Stimulated activated naive CD8-positive, alpha-beta T cell treated with anti-CD3 and anti-CD28 coated beads, Interleukin-15, Interleukin-2, amounts not matched to agents 100 U/mL and 50 U/mL, for 24 hours (primary cell): ENCODE measurements at regions not wholly inside any gene's neighbourhood (a gene's known extent, or its start where the extent isn't known, plus 50 kb on each side); places are given as distances from the start of the nearest gene placed in this dataset.

Experiments used
- ATAC-seq: fragments of 150-1000 bp; cut with Tn5 transposase; one replicate; pipeline ENCODE4 v1.10.0; 2021
- DNase-seq: peaks from one replicate; pipeline ENCODE4 v3.0.0; 2021

DNA sequence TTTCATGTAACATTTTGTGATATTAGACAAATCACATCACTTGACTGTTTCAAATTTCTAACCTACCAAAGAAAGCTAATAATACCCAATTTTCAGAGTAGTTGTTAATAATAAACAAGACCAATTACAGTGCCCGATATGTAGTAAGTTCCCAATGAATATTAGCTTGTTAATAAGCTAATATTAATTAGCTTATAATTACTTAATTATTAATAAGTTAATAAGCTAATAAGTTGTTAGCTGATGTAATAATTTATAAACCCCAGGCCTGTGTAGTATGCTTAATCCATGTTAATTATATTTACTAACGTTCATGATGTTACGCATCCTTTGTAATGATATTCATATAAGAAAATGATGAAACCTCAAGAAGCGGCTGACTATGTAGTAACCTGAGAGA, 643.8 kb upstream of the KIRREL3 start:
- no peak for ATAC-seq
- DNase-seq, result no peak

DNA sequence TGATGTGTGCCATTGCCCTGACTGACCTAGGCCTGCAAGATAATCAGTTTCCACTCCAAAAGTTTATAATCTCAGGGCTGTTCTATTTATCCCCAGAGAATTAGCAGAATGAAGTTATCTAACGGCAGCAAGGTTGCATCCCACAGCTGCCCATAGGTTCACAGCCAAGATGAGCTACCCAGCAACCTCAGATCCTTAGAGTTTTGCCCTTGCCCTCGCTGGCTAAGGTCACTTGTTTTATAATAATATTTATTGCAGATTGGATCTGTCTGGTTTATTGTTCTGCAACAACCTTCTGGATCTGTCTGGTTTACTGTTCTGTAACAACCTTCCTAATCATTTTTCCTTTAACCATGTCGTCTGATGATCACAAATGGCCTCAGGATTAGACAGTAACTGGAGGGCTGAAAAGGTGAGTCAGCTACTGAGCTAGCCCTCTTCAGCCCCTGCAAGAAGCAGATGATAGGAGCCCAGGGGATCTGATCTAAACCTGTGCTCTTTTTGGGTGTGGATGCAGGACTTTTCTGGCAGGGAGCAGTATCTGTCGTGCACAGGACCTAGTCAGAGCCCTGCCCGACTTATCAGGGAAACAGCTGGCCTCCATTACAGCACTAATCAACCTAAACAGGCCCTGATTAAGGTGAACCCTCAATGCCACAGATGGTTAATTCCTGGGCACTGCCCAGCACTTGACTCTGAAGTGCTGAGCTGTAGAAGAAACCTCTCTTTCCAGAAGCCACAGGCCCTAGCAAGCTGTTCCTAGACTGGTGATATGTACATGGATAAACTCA, 642.9 kb upstream of the KIRREL3 start:
- ATAC-seq (no peak), DNase-seq (no peak)

DNA sequence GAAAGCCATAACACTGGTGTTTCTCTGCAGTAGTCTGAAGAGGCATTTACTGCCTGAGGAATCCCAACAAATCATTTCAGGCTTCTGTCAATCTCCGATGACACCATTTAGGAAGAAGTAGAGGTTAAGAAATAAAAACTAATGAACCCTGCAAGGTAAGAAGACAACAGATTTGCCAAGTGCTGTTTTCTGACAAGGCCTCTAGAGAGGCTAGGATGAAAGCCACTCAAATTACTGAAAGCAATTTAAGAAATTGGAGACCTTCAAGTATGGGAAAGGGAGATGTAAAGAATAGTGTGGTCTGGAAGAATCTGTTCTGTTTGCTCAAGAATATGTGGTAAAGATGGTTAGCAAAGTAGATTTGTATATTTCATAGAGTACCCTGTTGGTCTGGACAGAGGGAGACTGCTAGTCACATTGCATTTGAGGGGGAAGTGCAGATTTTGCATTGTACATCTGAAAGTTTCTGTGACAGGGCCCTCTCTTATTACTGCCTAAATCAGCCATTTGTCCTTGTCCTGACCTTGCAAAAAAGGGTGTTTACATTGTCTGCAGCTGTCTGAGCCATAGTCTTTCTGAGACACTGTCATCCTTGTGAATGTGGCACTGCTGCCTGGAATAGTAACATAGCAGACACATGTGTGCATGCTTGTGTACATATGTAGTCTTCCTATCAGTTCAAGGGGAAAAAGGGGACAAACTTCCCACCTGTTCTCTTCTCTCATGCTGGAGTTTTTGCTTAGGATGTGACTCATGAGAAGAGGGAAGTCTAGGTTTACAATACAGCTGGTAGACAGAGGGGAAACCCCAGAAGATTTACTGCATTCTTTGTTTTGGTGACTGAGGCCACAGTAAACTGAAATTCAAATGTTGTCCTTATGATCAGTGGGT, 640.2 kb upstream of the KIRREL3 start:
- no peak for DNase-seq
- ATAC-seq, result no peak

DNA sequence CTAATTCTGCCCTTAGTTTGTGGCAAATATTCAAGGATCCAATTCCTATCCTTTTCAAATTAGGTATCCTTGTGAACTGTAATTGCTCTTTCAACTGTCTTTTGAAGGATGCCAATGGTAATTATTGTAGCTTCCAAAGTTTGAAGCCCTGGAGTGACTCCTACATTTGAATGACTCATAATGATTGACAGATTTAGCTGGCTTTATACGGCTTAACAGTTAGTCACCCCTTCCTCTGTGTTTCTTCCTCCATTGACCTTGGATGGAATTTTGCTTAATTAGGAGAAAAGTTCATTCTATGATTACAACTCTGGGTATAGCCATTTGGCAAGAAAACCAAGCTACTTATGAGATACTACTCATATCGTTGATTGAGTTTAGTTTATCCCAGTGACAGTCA, 639.3 kb upstream of the KIRREL3 start:
- DNase-seq (no peak), ATAC-seq (no peak)

DNA sequence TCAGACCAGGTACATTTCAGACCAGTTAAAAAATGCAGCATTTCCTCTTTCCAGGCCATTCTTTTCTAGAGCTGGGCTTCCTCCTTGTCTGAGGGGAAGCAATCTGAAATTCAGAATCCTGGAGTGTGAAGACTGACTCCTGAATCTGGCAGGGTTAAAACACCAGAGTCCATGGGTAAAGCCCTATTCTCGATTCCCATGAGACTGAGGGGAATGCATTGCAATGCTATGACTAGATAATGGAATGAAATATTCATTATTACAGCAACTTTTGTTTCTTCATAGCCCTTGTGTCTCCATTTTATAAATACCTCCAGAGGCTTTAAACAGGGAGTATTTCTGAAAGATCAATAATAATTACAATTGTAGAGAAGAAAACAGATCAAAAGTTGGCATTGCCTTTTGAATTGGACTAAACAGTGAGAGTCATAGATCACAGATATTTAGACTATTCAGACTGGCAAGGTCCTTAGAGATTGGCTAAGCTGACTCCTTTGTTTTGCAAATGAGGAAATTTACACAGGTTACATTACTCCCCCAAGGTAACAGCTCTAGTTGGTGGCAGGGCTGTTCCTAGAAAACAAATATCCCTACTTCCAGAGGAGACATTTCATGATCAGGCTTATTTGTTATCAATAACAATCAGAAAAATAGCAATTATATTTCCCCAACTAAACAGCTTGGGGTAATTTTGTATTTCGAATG, 632.6 kb upstream of the KIRREL3 start:
- ATAC-seq, result no peak
- no peak for DNase-seq

DNA sequence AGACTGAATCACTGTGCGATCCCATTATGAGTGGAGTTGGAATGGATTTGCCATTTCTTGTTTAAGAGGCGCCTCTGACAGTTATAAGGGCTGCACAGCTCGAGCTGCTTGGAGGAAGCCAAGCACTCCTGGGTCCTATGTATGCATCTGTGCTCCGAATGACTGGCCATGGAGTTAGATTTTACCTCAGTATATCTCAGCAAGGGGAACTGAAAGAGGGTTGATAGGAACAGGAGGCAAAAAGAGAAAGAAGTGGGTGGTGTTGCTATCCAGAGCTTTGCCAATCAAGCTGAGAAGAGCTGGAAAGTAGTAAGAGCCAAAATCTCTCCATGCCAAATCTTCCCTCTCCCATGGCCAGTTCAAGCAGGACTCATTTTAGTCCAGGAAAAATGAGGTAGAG, 632.0 kb upstream of the KIRREL3 start:
- ATAC-seq (no peak), DNase-seq (no peak)

DNA sequence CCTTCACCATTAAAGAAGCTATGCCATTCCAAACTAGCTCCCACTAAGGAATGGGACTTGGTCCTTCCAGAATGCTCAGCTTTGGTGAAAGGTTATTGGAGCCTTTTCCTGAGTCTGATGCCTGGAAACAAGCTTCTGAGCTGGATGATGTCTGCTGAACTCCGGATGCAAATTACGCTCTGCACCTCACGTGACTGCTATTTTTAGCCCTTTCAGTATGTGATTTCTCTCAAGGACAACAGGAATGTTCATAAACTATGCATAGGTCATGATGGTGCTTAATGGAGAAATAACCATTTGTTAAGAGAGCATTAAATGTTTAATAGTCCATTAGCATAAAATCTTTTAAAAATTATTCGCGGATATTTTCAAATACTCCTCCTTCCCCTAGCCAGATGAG, 631.4 kb upstream of the KIRREL3 start:
- DNase-seq, result no peak
- ATAC-seq, result no peak

DNA sequence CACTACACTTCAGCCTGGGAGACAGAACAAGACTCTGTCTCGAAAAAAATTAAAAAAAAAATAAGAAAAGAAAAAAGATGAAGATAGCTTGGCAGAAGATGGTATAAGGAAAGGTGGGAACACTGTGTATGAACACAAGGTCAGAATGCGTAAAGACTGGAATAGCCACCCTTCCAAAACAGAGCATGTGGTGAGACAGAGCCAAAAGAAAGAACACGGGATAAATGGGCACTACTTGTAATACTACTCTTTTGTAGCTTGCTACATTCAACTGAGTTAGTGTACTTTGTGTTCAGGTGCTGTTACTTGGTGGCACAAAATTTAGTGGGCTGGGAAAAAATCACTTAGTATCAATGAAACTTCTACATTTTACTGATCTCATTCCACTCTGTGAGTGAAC, 628.6 kb upstream of the KIRREL3 start:
- DNase-seq (no peak), ATAC-seq (no peak)

DNA sequence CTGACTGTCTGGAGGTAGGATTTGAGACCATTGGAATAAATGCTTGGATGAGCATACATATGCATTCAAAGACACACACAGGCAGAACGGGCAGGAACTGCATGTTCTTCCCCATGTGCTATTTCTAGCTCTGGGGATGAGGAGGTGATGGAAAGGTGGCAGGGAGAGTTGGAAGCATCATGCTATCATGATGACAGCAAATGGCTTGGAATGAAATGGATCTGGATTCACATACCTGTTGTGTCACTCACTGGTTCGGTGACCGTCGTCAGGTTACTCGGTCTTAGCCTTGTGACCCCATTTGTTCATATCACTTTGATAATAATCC, 627.9 kb upstream of the KIRREL3 start:
- ATAC-seq, result no peak

DNA sequence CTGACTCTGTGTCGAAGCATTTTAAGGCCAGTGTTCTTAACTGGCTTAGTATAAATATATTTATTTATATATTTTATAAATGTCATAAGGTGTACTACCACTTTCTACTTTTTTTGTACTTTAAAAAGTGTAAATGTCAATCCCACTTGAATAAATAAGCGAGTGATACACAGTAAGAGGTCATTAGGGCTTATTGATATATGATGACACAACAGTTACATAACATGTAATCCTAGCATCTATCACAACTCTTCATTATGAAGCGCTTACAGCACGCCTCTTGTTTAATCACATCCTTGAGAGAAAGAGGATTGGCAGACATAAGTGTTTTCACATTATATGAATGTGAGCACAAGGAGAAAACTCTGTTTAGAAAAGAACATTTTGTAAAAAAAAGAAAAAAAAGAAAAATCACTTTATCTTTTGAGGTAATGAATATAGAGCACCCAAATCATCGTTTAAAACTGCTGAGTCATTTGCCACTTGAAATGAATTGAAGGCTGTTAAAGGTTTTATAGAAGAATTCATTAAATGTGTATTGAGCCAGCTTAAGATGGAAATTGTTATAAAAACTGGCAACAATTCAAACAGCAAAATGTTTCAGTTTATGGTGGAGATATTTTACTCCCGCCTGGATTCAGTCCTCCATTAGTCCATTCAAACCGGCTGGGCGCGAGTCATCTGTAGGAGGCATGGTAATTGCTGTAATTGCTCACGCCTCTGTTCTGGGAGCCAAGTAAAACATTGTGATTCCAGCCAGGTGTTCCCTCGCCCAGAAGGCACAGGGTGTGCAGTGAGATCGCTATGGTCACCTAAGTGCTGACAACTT, 627.3 kb upstream of the KIRREL3 start:
- no peak for ATAC-seq
- DNase-seq, result no peak

More for the DNA sequence above, 627.9 kb upstream of the KIRREL3 start:
- no peak for DNase-seq

DNA sequence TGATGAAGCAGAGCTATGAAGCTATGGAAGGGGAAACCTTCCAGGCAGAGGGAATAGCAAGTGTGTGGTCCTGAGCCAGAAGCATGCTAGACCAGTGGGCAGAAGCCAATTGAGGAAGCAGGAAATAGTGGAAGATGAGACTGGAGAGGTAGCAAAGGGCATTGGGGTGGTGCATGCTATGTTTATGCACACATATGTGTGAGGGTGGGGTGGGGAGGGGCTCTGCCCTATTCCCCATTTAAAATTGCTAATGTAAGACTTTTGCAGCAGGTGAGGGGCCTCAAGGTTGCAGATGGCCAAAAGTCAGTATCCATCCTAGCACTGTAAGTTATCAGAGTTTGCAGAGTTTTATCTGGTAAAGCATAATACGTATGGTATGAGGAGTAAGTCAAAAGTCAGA, 626.6 kb upstream of the KIRREL3 start:
- DNase-seq (no peak), ATAC-seq (no peak)

DNA sequence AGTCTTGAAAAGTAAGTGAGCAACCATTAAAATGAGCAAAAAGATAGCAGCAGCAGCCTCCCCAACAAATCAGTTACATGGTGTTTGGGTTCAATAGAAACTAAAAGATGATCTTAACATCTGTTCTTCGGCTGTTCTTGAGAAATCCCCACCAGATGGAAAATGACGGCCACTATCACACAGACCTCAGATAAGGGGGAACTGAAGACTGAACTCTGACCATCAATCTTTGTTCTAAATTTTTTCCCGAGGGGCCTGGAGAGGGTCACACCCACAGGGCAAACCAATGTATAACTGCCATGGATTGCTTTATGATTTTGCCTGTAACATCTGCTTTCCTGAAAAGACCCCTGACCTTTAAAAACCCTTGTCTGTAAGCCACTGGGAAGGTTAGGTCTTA, 624.8 kb upstream of the KIRREL3 start:
- ATAC-seq (no peak), DNase-seq (no peak)

DNA sequence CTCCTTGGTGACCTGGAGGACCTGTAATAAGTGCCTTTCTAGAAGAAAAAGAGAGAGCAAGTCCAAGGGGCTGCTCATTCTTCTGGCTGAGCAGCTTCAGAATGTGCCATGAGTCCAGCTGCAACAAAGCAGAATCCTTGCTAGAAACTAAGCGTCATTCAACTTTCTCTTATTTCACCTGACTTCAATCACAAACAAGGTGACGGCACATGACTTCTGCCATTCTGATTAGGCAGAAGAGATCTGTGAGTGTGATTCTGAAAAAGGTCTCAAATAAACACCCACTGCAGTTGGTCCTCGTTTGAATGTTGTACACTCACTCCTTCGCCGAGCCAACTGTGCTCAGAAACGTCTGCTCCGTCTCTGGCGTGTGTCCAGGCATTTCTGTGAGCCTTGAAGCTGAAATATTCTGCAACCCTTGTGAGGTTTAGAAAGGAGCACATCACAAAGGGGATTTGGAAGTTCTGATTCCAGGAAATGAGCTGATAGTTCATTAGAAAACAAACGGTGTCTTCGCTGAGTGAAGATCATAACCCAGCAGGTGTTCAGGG, 623.8 kb upstream of the KIRREL3 start:
- DNase-seq (no peak), ATAC-seq (no peak)

DNA sequence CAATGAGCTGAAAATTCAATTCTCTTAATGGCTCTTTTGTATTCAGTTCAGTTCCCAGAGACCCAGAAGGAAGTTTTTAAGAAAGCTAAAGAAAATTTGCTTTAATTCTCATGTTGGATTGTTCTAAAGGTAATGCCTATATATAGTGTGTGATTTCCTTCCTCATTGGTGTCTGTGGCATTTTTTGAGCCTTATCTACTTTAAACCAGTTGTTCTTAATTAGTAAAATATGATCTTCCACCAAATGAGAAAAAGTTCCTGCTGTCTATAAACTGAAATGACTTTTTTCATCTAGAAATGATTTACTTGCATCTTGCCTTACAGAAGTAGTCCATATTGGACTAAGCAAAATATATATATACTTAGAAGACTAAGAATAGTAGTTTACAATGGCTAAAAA, 622.1 kb upstream of the KIRREL3 start:
- ATAC-seq (no peak), DNase-seq (no peak)

DNA sequence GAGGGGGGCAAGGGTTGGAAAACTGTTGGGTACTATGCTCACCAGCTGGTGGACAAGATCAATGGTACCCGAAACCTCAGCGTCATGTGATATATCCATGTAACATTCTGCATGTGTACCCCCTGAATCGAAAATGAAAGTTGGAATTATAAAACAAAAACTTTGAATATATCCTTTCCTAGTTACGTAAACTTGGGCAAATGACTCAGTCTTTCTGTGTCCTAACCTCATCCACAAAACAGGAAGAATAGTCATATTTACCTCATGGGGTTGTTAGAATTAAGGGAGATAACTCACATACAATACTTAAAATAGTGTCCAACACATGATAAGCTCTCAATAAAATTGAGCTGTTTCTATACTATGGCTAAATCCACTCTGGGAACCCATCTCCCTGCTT, 620.1 kb upstream of the KIRREL3 start:
- ATAC-seq, result no peak

DNA sequence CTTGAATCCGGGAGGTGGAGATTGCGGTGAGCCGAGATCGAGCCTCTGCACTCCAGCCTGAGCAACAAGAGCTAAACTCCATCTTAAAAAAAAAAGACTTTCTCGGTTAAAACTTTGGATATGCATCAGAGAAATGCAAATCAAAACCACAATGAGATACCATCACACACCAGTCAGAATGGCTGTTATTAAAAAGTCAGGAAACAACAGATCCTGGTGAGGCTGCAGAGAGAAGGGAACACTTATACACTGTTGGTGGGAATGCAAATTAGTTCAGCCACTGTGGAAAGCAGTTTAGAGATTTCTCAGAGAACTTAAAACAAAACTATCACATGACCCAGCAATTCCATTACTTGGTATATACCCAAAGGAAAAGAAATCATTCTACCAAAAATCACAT, 619.4 kb upstream of the KIRREL3 start:
- ATAC-seq (no peak), DNase-seq (no peak)

More for the DNA sequence above, 620.1 kb upstream of the KIRREL3 start:
- no peak for DNase-seq

DNA sequence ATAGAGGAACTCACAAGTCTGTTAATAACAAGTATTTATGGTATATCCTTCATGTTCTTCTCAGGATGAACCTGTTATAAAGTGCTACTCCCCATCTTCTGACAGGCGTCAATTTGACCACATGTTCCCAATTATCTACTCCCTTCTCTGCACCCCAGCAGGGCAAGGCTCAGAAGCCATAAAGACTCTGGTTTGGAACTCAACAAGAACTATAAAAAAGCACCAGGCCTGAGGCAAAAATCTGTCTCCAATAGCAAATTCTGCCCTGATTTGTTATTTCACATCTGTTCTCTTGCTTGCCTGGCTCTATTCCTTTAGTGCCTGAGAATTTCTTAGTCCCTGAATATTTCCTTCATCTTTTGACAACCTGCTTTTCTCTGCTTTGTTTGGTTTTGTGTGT, 618.2 kb upstream of the KIRREL3 start:
- DNase-seq, result no peak
- no peak for ATAC-seq

DNA sequence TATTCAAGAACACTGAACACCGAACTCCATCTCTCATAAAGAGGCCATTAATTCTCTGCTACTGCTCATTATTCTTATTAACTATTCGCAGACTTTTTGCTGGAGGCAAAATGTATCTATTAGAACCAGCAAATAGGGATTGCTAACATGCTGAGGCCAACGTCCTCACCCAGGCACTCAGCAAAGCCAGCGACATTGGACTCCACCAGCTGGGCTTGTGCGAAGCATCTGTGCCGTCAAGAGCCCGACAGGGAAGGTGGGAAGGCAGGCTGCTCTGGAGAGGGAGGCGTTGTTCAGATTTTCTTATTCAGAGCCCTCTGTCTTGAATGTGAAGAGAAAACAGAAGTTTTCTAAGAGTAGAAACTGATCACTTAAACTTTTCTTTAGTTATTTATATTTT, 615.6 kb upstream of the KIRREL3 start:
- DNase-seq, result no peak
- ATAC-seq, result no peak

DNA sequence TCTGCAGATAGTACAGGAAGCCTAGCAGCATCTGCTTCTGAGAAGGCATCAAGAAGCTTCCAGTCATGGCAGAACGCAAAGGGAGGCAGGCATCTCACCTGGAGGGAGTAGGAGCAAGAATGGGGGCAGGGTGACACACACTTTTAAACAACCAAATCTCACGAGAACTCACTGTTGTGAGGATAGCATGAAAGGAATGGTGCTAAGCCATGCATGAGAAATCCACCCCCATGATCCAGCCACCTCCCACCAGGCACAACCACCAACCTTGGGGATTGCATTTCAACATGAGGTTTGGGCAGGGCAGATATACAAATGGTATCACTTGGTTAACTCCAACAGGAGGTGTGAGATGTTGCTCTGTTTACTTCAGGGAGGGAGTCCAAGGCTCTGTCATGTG, 612.0 kb upstream of the KIRREL3 start:
- ATAC-seq, result no peak
- DNase-seq, result no peak

DNA sequence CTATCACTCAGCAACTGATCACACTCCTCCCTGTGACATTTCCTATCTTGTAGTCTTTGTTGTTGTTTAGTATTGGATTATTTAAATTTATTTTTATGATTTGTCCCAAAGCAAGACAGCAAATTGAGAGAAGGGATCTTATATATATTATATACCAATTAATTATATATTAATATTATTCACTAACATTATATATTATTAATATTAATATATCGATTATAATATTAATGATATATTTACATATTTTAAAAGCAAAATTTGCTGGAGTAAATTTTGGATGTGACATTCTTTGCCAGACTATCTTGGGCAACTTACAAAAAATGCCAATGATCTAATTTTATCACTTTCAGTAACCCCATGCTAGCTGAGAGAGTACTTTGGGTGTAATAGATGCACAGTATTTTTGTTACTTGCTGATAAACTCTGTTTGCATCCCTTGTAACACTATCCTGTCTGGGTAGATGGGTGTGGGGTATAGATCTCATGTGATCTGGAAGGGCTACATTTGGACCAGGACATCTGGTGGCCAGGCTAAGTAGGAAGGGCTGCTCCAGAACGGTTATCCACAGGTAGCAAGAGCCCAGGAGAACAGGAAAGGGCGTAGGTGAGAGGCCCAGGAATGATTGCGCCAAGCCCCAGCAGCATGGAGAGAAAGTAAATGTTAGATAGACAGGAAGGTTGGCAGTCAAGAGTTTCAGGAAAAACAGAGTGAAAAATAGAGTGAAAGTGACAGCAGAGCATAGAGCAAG, 608.6 kb upstream of the KIRREL3 start:
- DNase-seq, result no peak
- no peak for ATAC-seq

DNA sequence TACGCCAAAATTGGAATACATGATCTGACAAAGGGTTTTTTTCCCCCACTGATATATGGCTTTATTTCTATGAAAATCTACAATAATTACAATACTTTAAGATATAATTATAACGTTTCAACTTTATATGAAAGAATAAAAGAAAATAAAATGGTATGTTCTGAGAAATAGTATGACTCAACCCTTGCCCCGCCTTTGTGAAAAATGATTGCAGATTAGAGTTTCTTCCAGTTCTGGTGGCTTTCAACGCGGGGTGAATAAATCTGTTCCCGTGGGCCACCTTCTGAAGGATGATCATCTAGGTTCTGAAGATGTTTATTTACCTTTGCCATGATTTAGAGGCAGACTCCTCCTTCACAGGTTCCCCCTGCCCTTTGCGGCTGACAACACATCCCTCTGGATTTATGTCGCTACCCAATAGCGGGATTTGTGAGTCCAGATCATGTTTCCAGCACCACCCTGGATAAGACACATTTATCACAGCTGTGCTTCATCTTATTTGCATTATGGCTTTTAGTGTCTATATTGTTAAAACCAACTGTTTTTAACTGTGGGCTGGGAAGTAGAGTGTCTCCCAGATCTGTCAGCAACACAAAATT, 607.0 kb upstream of the KIRREL3 start:
- DNase-seq, result no peak
- ATAC-seq, result no peak
